OCI-LY7 (cell line): ENCODE measurements at regions not wholly inside any gene's neighbourhood (a gene's known extent, or its start where the extent isn't known, plus 50 kb on each side); places are given as distances from the start of the nearest gene placed in this dataset.

ENCODE experiments used
- BruUV-seq: library from RNA; stranded (reverse); fragments of 400-500 nt; replicated peaks from 2 replicates; lab custom pipeline; 2021; lab: Mats Ljungman, UMichigan
- CTCF ChIA-PET: fragments of 300-600 bp; sonication (Branson Sonifier 250); formaldehyde crosslinking; loops from one replicate; lab custom pipeline; 2022; ENCODE audit warnings: antibody characterized with exemption; ENCODE audit not compliant: unreplicated experiment; lab: Charles Lee
- POLR2A ChIA-PET: fragments of 300-600 bp; sonication (Branson Sonifier 250); formaldehyde crosslinking; loops from one replicate; lab custom pipeline; 2022; ENCODE audit warnings: antibody characterized with exemption; lab: Charles Lee
- DNase-seq: peaks from one replicate; pipeline ENCODE4 v3.0.0-alpha.2; 2015; ENCODE audit warnings: low spot score
- H2AFZ ChIP-seq: fragments of 200-600 bp; sonication (generic), shearing (Covaris generic); 2 replicates; pipeline ENCODE4 v1.6.1; 2014; ENCODE audit warnings: mild to moderate bottlenecking, antibody characterized with exemption, low read length, moderate library complexity
- H3K27ac ChIP-seq: fragments of 200-600 bp; sonication (generic); 2 replicates; pipeline ENCODE4 v1.5.1; 2014; ENCODE audit warnings: mixed run types, low read depth, mild to moderate bottlenecking, moderate library complexity, low read length, inconsistent platforms; ENCODE audit not compliant: poor library complexity, severe bottlenecking
- H3K36me3 ChIP-seq: fragments of 200-600 bp; sonication (generic); 2 replicates; pipeline ENCODE4 v1.6.1; 2014; ENCODE audit warnings: mild to moderate bottlenecking, antibody characterized with exemption, low read length, moderate library complexity, mixed read lengths; ENCODE audit not compliant: insufficient read depth
- H3K4me1 ChIP-seq: fragments of 200-600 bp; sonication (generic); 2 replicates; pipeline ENCODE4 v1.5.1; 2014; ENCODE audit warnings: mild to moderate bottlenecking, low read length; ENCODE audit not compliant: insufficient read depth, poor library complexity, severe bottlenecking
- H3K4me2 ChIP-seq: fragments of 200-600 bp; sonication (generic); 2 replicates; pipeline ENCODE4 v1.6.1; 2014; ENCODE audit warnings: mild to moderate bottlenecking, low read length
- H3K4me3 ChIP-seq: fragments of 200-600 bp; sonication (generic); 2 replicates; pipeline ENCODE4 v1.5.1; 2014; ENCODE audit warnings: mild to moderate bottlenecking, low read depth, low read length; ENCODE audit not compliant: poor library complexity, severe bottlenecking
- H3K79me2 ChIP-seq: fragments of 200-600 bp; sonication (generic); 2 replicates; pipeline ENCODE4 v1.6.1; 2016; ENCODE audit warnings: low read depth, mild to moderate bottlenecking, low read length, moderate library complexity, mixed read lengths; ENCODE audit not compliant: insufficient read depth
- H3K9me2 ChIP-seq: fragments of 200-600 bp; sonication (generic); 2 replicates; pipeline ENCODE4 v1.6.1; 2016; ENCODE audit warnings: mild to moderate bottlenecking, low read length, mixed read lengths; ENCODE audit not compliant: insufficient read depth
- H3K9me3 ChIP-seq: fragments of 200-600 bp; sonication (generic); 2 replicates; pipeline ENCODE4 v1.6.1; 2014; ENCODE audit warnings: mild to moderate bottlenecking, mixed run types, low read length, mixed read lengths
- H4K20me1 ChIP-seq: fragments of 200-600 bp; sonication (generic); 2 replicates; pipeline ENCODE4 v1.6.1; 2014; ENCODE audit warnings: mild to moderate bottlenecking, antibody characterized with exemption, low read length, moderate library complexity, mixed read lengths; ENCODE audit not compliant: insufficient read depth
- CTCF ChIP-seq: fragments of 200-600 bp; sonication (generic); conservative IDR thresholded peaks from 2 replicates; pipeline ENCODE4 v1.5.1; 2014; ENCODE audit warnings: mild to moderate bottlenecking, antibody characterized with exemption, low read length, moderate library complexity, mixed read lengths
- EZH2phosphoT487 ChIP-seq: fragments of 200-600 bp; sonication (generic); IDR thresholded peaks from 2 replicates; pipeline ENCODE4 v1.6.1; 2018; ENCODE audit warnings: low read depth, borderline replicate concordance, mild to moderate bottlenecking, mixed run types, antibody characterized with exemption, low read length, moderate library complexity, mixed read lengths
- intact Hi-C: fragments of 100-400 bp; cut with micrococcal nuclease; formaldehyde crosslinking; loops from one replicate; pipeline ENCODE4 v1.10.0; 2022; ENCODE audit not compliant: unreplicated experiment

DNA sequence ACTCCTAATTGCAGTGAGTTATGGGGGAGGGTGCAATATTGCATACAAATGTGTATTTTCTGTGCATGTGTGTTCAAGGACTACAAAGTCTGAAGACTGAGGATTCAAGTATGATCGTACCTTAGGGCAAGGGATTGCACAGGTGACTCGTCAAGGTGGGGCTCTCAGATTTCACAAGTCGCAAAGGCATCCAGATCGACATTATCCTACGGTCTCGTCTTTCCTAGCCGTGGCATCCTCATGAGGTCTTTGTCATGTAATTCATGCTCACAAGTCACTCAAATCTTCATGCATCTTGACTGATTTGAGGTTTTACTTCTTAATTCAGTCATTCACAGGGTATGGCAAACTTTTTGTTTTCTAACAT, 191.4 kb upstream of the HES1 start:
- no peak for TF ChIP-seq EZH2phosphoT487
- no peak for TF ChIP-seq CTCF
- ChIA-PET POLR2A (no interaction called here), CTCF (no interaction called here)
- no peaks in the 10 kb centered on the region for H3K36me3 ChIP-seq
- H3K4me1 ChIP-seq, result no peaks in the 10 kb centered on the region
- H4K20me1 ChIP-seq, result no peaks in the 10 kb centered on the region
- H3K9me2 ChIP-seq, result no peaks in the 10 kb centered on the region
- intact Hi-C loops, result no loop called here
- no peak for DNase-seq
- no TSS peak for BruUV-seq
- no peak overlapping the region for H3K4me2 ChIP-seq
- H3K4me3 ChIP-seq, result no peak overlapping the region
- no peak overlapping the region for H2AFZ ChIP-seq
- H3K27ac ChIP-seq, result no peak overlapping the region
- no peaks in the 10 kb centered on the region for H3K9me3 ChIP-seq
- no peaks in the 10 kb centered on the region for H3K79me2 ChIP-seq

DNA sequence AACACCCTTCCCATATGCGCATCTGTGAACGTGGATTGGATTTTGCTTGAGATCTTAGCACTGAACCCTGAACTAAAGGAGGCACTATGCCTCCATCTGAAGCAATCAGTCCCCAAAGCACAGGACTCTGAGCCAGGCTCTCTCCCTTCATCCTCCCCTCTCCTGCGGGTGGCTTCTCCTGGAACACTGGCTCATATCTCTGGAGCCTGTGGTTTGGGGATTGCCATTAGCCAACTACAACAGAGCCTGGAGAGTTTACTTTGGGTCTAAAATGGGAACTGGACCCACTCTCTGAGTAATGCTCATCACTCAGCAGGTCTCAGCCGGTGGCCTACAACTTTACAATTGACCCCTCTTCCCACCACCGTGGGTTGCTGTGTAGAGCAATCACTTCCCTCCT, 190.8 kb upstream of the HES1 start:
- H3K9me3 ChIP-seq, result no peaks in the 10 kb centered on the region
- no TSS peak for BruUV-seq

DNA sequence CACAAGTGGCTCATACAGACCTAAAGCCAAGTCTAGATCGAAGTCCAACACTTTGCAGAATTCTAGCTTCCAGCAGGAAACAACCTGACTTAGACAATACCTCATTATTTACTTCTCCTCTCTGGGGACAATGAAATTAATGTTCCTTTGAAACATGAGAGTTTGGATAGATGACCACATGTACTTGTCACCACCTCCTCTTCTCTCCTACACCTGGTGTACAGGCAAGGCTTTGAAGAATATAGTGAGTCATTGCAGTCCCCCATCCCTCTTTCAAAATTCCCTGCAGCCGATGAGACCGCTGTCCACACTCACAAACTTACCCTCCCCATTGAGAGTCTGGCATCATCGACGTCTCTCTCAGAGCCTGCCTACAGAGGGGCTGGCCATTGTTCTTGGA, 189.0 kb upstream of the HES1 start:
- Histone ChIP-seq H3K9me3 (no peaks in the 10 kb centered on the region), H3K36me3 (no peaks in the 10 kb centered on the region), H3K9me2 (no peaks in the 10 kb centered on the region), H3K79me2 (no peaks in the 10 kb centered on the region), H3K4me2 (no peak overlapping the region), H2AFZ (no peak overlapping the region), H3K4me3 (no peak overlapping the region), H4K20me1 (no peaks in the 10 kb centered on the region), H3K4me1 (no peaks in the 10 kb centered on the region), H3K27ac (no peak overlapping the region)
- BruUV-seq, result no TSS peak
- CTCF ChIA-PET, result no interaction called here
- no peak for TF ChIP-seq EZH2phosphoT487
- TF ChIP-seq CTCF, result no peak
- no peak for DNase-seq
- intact Hi-C loops, result no loop called here
- POLR2A ChIA-PET, result no interaction called here

More for the DNA sequence above, 190.8 kb upstream of the HES1 start:
- Histone ChIP-seq H3K4me1 (no peaks in the 10 kb centered on the region), H3K79me2 (no peaks in the 10 kb centered on the region), H3K9me2 (no peaks in the 10 kb centered on the region), H4K20me1 (no peaks in the 10 kb centered on the region), H3K4me3 (no peak overlapping the region), H2AFZ (no peak overlapping the region), H3K4me2 (no peak overlapping the region), H3K27ac (no peak overlapping the region), H3K36me3 (no peaks in the 10 kb centered on the region)
- no peak for DNase-seq
- ChIA-PET POLR2A (no interaction called here), CTCF (no interaction called here)
- intact Hi-C loops, result no loop called here
- no peak for TF ChIP-seq EZH2phosphoT487
